Mesenchymal stem cell (in vitro differentiated cells and primary cell): ENCODE measurements at regions not wholly inside any gene's neighbourhood (a gene's known extent, or its start where the extent isn't known, plus 50 kb on each side); places are given as distances from the start of the nearest gene placed in this dataset.

Experiments used
- DNase-seq: peaks from one replicate; pipeline ENCODE4 v3.0.0-alpha.2; 2013
- H2AFZ ChIP-seq: one replicate; pipeline ENCODE4 v1.6.1; 2013; ENCODE audit warnings: low read depth, mild to moderate bottlenecking, control low read depth, inconsistent platforms, low read length, moderate library complexity
- H2AK5ac ChIP-seq: 2 replicates; pipeline ENCODE4 v1.6.1; 2013; ENCODE audit warnings: low read length, moderate library complexity, mild to moderate bottlenecking, inconsistent platforms; ENCODE audit not compliant: severe bottlenecking
- H2BK120ac ChIP-seq: one replicate; pipeline ENCODE4 v1.6.1; 2013; ENCODE audit warnings: low read depth, mild to moderate bottlenecking, inconsistent platforms, low read length, moderate library complexity
- H2BK12ac ChIP-seq, 2 experiments: one replicate each; pipeline ENCODE4 v1.6.1; 2013; ENCODE audit warnings: inconsistent platforms in 2 of 2, low read length in 2 of 2, mild to moderate bottlenecking in 2 of 2, moderate library complexity in 2 of 2, control low read depth in 1 of 2
- H2BK15ac ChIP-seq: one replicate; pipeline ENCODE4 v1.6.1; 2013; ENCODE audit warnings: mild to moderate bottlenecking, low read depth, inconsistent platforms; ENCODE audit not compliant: poor library complexity, severe bottlenecking
- H2BK5ac ChIP-seq: 2 replicates; pipeline ENCODE4 v1.6.1; 2013; ENCODE audit warnings: low read depth, mild to moderate bottlenecking, low read length, control low read depth, inconsistent platforms; ENCODE audit not compliant: poor library complexity, severe bottlenecking
- H3K14ac ChIP-seq, 2 experiments: one replicate each; pipeline ENCODE4 v1.6.1; 2013; ENCODE audit warnings: inconsistent platforms in 2 of 2, low read length in 2 of 2, control low read depth in 1 of 2, mild to moderate bottlenecking in 1 of 2, moderate library complexity in 1 of 2
- H3K18ac ChIP-seq, 2 experiments: one replicate each; pipeline ENCODE4 v1.6.1; 2013; ENCODE audit warnings: inconsistent platforms in 2 of 2, low read length in 2 of 2, control low read depth in 1 of 2, low read depth in 1 of 2, mild to moderate bottlenecking in 1 of 2
- H3K23ac ChIP-seq, 2 experiments: one replicate each; pipeline ENCODE4 v1.6.1; 2013; ENCODE audit warnings: inconsistent platforms in 2 of 2, low read length in 2 of 2, mild to moderate bottlenecking in 2 of 2, moderate library complexity in 2 of 2, control low read depth in 1 of 2
- H3K27ac ChIP-seq: 2 replicates; pipeline ENCODE4 v1.5.1; 2013; ENCODE audit warnings: mild to moderate bottlenecking, moderate library complexity, low read length, control low read depth, inconsistent platforms; ENCODE audit not compliant: poor library complexity, severe bottlenecking
- H3K27me3 ChIP-seq, 2 experiments: 2 replicates each; pipeline versions ENCODE4 v1.6.1 to v1.7.0; 2013; ENCODE audit warnings: low read length in 2 of 2, mild to moderate bottlenecking in 2 of 2, moderate library complexity in 2 of 2, control low read depth in 1 of 2, inconsistent platforms in 1 of 2; ENCODE audit not compliant: control insufficient read depth in 1 of 2, insufficient read depth in 1 of 2
- H3K36me3 ChIP-seq, 2 experiments: 2 replicates each; pipeline versions ENCODE4 v1.6.1 to v1.7.0; 2013; ENCODE audit warnings: low read length in 2 of 2, control low read depth in 1 of 2, inconsistent platforms in 1 of 2, low read depth in 1 of 2, mild to moderate bottlenecking in 1 of 2; ENCODE audit not compliant: insufficient read depth in 2 of 2, control insufficient read depth in 1 of 2
- H3K4ac ChIP-seq, 2 experiments: one replicate each; pipeline ENCODE4 v1.6.1; 2013; ENCODE audit warnings: inconsistent platforms in 2 of 2, low read length in 2 of 2, mild to moderate bottlenecking in 2 of 2, moderate library complexity in 2 of 2, control low read depth in 1 of 2, low read depth in 1 of 2
- H3K4me1 ChIP-seq: 2 replicates; pipeline ENCODE4 v1.6.1; 2013; ENCODE audit warnings: low read depth, low read length, control low read depth; ENCODE audit not compliant: control insufficient read depth, insufficient read depth
- H3K4me2 ChIP-seq: 2 replicates; pipeline ENCODE4 v1.6.1; 2013; ENCODE audit warnings: low read length, mild to moderate bottlenecking, inconsistent platforms; ENCODE audit not compliant: poor library complexity, severe bottlenecking
- H3K4me3 ChIP-seq, 2 experiments: 2 replicates each; pipeline versions ENCODE4 v1.5.1 to v1.7.0; 2013; ENCODE audit warnings: low read length in 2 of 2, mild to moderate bottlenecking in 2 of 2, control low read depth in 1 of 2, low read depth in 1 of 2; ENCODE audit not compliant: insufficient read depth in 1 of 2
- H3K79me1 ChIP-seq: replicated peaks from 2 replicates; pipeline ENCODE4 v1.6.1; 2013; ENCODE audit warnings: mild to moderate bottlenecking, control low read depth, low read length, inconsistent platforms; ENCODE audit not compliant: poor library complexity, severe bottlenecking
- H3K9ac ChIP-seq: 2 replicates; pipeline ENCODE4 v1.7.0; 2013; ENCODE audit warnings: mild to moderate bottlenecking, low read length, moderate library complexity
- H3K9me3 ChIP-seq: 2 replicates; pipeline ENCODE4 v1.7.0; 2013; ENCODE audit warnings: mild to moderate bottlenecking, low read length; ENCODE audit not compliant: control insufficient read depth
- H4K8ac ChIP-seq: one replicate; pipeline ENCODE4 v1.6.1; 2013; ENCODE audit warnings: inconsistent platforms, mild to moderate bottlenecking, low read length, moderate library complexity
- H4K91ac ChIP-seq: one replicate; pipeline ENCODE4 v1.6.1; 2013; ENCODE audit warnings: mild to moderate bottlenecking, low read length, inconsistent platforms
- WGBS: methylation state at CpG from one replicate; pipeline ENCODE4 v1.1.7; 2013; ENCODE audit warnings: mixed read lengths; 5-methylcytosine and 5-hydroxymethylcytosine counted together

DNA sequence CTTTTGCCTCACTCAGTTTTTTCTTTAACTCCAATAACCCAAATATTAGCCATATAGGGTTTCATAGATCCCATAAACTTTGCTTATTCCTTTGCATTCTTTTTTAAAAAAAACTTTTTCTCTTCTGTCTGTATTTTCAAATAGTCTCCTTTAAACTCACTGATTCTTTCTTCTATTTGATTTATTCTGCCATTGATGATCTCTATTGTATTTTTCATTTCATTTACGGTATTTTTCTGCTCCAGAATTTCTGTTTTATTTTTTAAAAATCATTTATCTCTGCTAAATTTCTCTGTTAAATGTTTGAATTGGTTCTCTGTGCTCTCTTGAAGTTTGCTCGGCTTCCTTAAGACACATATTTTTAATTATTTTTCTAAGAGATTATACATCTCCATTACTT is 573.3 kb upstream of the MAN1A1 start:
- Histone ChIP-seq H3K36me3 (no peaks in the 10 kb centered on the region), H3K4ac (no peak overlapping the region), H2BK12ac (no peak overlapping the region), H3K27ac (no peak overlapping the region), H3K4me1 (no peaks in the 10 kb centered on the region), H3K27me3 (no peaks in the 10 kb centered on the region), H3K79me1 (no peaks in the 10 kb centered on the region), H3K23ac (no peak overlapping the region), H3K14ac (no peak overlapping the region), H2AK5ac (no peak overlapping the region), H2AFZ (no peak overlapping the region), H3K9ac (no peak overlapping the region), H3K9me3 (peaks cover 79% of the 10 kb centered on the region), H4K91ac (no peak overlapping the region), H3K18ac (no peak overlapping the region), H3K4me3 (no peak overlapping the region), H2BK5ac (no peak overlapping the region), H2BK15ac (no peak overlapping the region), H2BK120ac (no peak overlapping the region), H3K4me2 (no peak overlapping the region), H4K8ac (no peak overlapping the region)
- no peak for DNase-seq
- no CpG with 5 or more reads among the region's 2 CpGs for WGBS

GRCh38 chr6:119921491-119922010 is 572.0 kb upstream of the MAN1A1 start:
- H2AK5ac ChIP-seq: no peak overlapping the region
- no peak overlapping the region for H3K4me2 ChIP-seq
- no peak overlapping the region for H3K4me3 ChIP-seq
- H2AFZ ChIP-seq: no peak overlapping the region
- no peaks in the 10 kb centered on the region for H3K36me3 ChIP-seq
- H3K79me1 ChIP-seq: no peaks in the 10 kb centered on the region
- H3K4me1 ChIP-seq: no peaks in the 10 kb centered on the region
- H2BK15ac ChIP-seq: no peak overlapping the region
- H3K14ac ChIP-seq: no peak overlapping the region
- H2BK12ac ChIP-seq: no peak overlapping the region
- no peak overlapping the region for H2BK120ac ChIP-seq
- H3K27ac ChIP-seq: no peak overlapping the region
- no peak overlapping the region for H4K91ac ChIP-seq
- H3K27me3 ChIP-seq: no peaks in the 10 kb centered on the region
- DNase-seq: no peak
- no peak overlapping the region for H3K9ac ChIP-seq
- H3K23ac ChIP-seq: no peak overlapping the region
- no peak overlapping the region for H2BK5ac ChIP-seq
- H3K9me3 ChIP-seq: peaks cover 67% of the 10 kb centered on the region
- H3K4ac ChIP-seq: no peak overlapping the region
- no peak overlapping the region for H4K8ac ChIP-seq
- H3K18ac ChIP-seq: no peak overlapping the region

GRCh38 chr6:119917186-119917585 is 567.6 kb upstream of the MAN1A1 start:
- no CpG with 5 or more reads among the region's 1 CpG for WGBS
- H2BK5ac ChIP-seq: no peak overlapping the region
- peaks cover 31% of the 10 kb centered on the region for H3K9me3 ChIP-seq
- no peak overlapping the region for H3K4me3 ChIP-seq
- H3K79me1 ChIP-seq: no peaks in the 10 kb centered on the region
- no peak overlapping the region for H2BK120ac ChIP-seq
- H4K91ac ChIP-seq: no peak overlapping the region
- H3K27me3 ChIP-seq: no peaks in the 10 kb centered on the region
- no peak overlapping the region for H3K4me2 ChIP-seq
- H3K23ac ChIP-seq: no peak overlapping the region
- H3K4ac ChIP-seq: no peak overlapping the region
- no peaks in the 10 kb centered on the region for H3K36me3 ChIP-seq
- H2AFZ ChIP-seq: no peak overlapping the region
- DNase-seq: no peak
- H3K4me1 ChIP-seq: no peaks in the 10 kb centered on the region
- no peak overlapping the region for H3K27ac ChIP-seq
- H2BK12ac ChIP-seq: no peak overlapping the region
- H2BK15ac ChIP-seq: no peak overlapping the region
- no peak overlapping the region for H3K18ac ChIP-seq
- no peak overlapping the region for H3K14ac ChIP-seq
- H3K9ac ChIP-seq: no peak overlapping the region
- no peak overlapping the region for H4K8ac ChIP-seq
- H2AK5ac ChIP-seq: no peak overlapping the region

GRCh38 chr6:119915971-119916370 is 566.4 kb upstream of the MAN1A1 start:
- H2BK120ac ChIP-seq: no peak overlapping the region
- H3K4me1 ChIP-seq: no peaks in the 10 kb centered on the region
- no peaks in the 10 kb centered on the region for H3K79me1 ChIP-seq
- no peak overlapping the region for H4K8ac ChIP-seq
- H2BK12ac ChIP-seq: no peak overlapping the region
- H2AFZ ChIP-seq: no peak overlapping the region
- H3K14ac ChIP-seq: no peak overlapping the region
- no peak overlapping the region for H2BK15ac ChIP-seq
- no peak overlapping the region for H2BK5ac ChIP-seq
- no peak for DNase-seq
- no peaks in the 10 kb centered on the region for H3K27me3 ChIP-seq
- no peaks in the 10 kb centered on the region for H3K36me3 ChIP-seq
- no peak overlapping the region for H3K23ac ChIP-seq
- no peak overlapping the region for H3K4me3 ChIP-seq
- 80% methylated on average over 1 of the region's 2 CpGs for WGBS
- no peak overlapping the region for H4K91ac ChIP-seq
- no peak overlapping the region for H3K4ac ChIP-seq
- no peak overlapping the region for H3K18ac ChIP-seq
- H3K27ac ChIP-seq: no peak overlapping the region
- H2AK5ac ChIP-seq: no peak overlapping the region
- no peak overlapping the region for H3K4me2 ChIP-seq
- peaks cover 18% of the 10 kb centered on the region for H3K9me3 ChIP-seq
- no peak overlapping the region for H3K9ac ChIP-seq
